SK-N-SH (cell line): ENCODE measurements at regions not wholly inside any gene's neighbourhood (a gene's known extent, or its start where the extent isn't known, plus 50 kb on each side); places are given as distances from the start of the nearest gene placed in this dataset.

Experiments
- CTCF ChIA-PET: fragments of 300-600, 350-600 bp; formaldehyde crosslinking; extraction: SDS; loops from one replicate; lab custom pipeline; 2021; lab: Yijun Ruan, JAX
- POLR2A ChIA-PET: fragments of 350-600 bp; sonication (Branson Sonifier 250); formaldehyde crosslinking; extraction: SDS; loops from one replicate; lab custom pipeline; 2020; ENCODE audit warnings: antibody characterized with exemption, inconsistent platforms; lab: Yijun Ruan, JAX
- DNase-seq: peaks from one replicate; pipeline ENCODE4 v3.0.0; 2012
- H2AFZ ChIP-seq: fragments of 200-600 bp; sonication (generic); 2 replicates; pipeline ENCODE4 v1.8.1; 2016; ENCODE audit warnings: antibody characterized with exemption, mild to moderate bottlenecking, low read depth
- H3F3A ChIP-seq: fragments of 200-600 bp; sonication (generic); replicated peaks from 2 replicates; pipeline ENCODE3; 2016; ENCODE audit warnings: antibody characterized with exemption, mild to moderate bottlenecking; ENCODE audit not compliant: insufficient read depth
- H3K27ac ChIP-seq, 2 experiments: fragments of 200-500 bp in 1 of 2; fragments of 200-600 bp in 1 of 2; sonication (Bioruptor generic) in 1 of 2; sonication (generic), shearing (Covaris generic) in 1 of 2; 2 replicates each; pipeline versions ENCODE4 v1.5.1 to v1.6.1; 2014 to 2016; ENCODE audit warnings: low read depth in 2 of 2, inconsistent platforms in 1 of 2, low read length in 1 of 2, mild to moderate bottlenecking in 1 of 2, mixed read lengths in 1 of 2
- H3K27me3 ChIP-seq: fragments of 200-600 bp; sonication (generic), shearing (Covaris generic); 2 replicates; pipeline ENCODE4 v1.6.1; 2016; ENCODE audit warnings: mixed run types; ENCODE audit not compliant: insufficient read depth
- H3K36me3 ChIP-seq, 2 experiments: fragments of 200-500 bp in 1 of 2; fragments of 200-600 bp in 1 of 2; sonication (Bioruptor generic) in 1 of 2; sonication (generic) in 1 of 2; replicated peaks in 1 of 2; 2 replicates each; pipeline versions ENCODE3 to v1.5.1; 2014 to 2016; ENCODE audit warnings: low read length in 1 of 2, mild to moderate bottlenecking in 1 of 2; ENCODE audit not compliant: insufficient read depth in 2 of 2, control insufficient read depth in 1 of 2
- H3K4me1 ChIP-seq, 2 experiments: fragments of 200-500 bp in 1 of 2; fragments of 200-600 bp in 1 of 2; sonication (Bioruptor generic) in 1 of 2; sonication (generic), shearing (Covaris generic) in 1 of 2; 2 replicates each; pipeline versions ENCODE4 v1.5.1 to v1.6.1; 2014 to 2016; ENCODE audit warnings: low read depth in 1 of 2, low read length in 1 of 2, mixed run types in 1 of 2; ENCODE audit not compliant: insufficient read depth in 2 of 2, control insufficient read depth in 1 of 2
- H3K4me2 ChIP-seq: fragments of 200-600 bp; sonication (generic), shearing (Covaris generic); 2 replicates; pipeline ENCODE4 v1.6.1; 2017; ENCODE audit warnings: mixed run types
- H3K4me3 ChIP-seq, 2 experiments: fragments of 200-500 bp in 1 of 2; fragments of 200-600 bp in 1 of 2; sonication (Bioruptor generic) in 1 of 2; sonication (generic), shearing (Covaris generic) in 1 of 2; 2 replicates each; pipeline versions ENCODE4 v1.5.1 to v1.8.1; 2014 to 2016; ENCODE audit warnings: low read depth in 2 of 2, inconsistent platforms in 1 of 2, low read length in 1 of 2, mild to moderate bottlenecking in 1 of 2, mixed read lengths in 1 of 2, moderate library complexity in 1 of 2
- H3K79me2 ChIP-seq: fragments of 200-600 bp; sonication (generic); 2 replicates; pipeline ENCODE4 v1.8.1; 2017; ENCODE audit warnings: mild to moderate bottlenecking; ENCODE audit not compliant: insufficient read depth
- H3K9ac ChIP-seq: fragments of 200-600 bp; sonication (generic); 2 replicates; pipeline ENCODE4 v1.6.1; 2017; ENCODE audit warnings: mixed run types
- H3K9me2 ChIP-seq: fragments of 200-600 bp; sonication (generic); 2 replicates; pipeline ENCODE4 v1.6.1; 2017; ENCODE audit warnings: mixed run types
- H3K9me3 ChIP-seq: fragments of 200-600 bp; sonication (generic); 2 replicates; pipeline ENCODE4 v1.6.1; 2017; ENCODE audit warnings: mixed run types, mild to moderate bottlenecking, moderate library complexity
- H4K20me1 ChIP-seq: fragments of 200-600 bp; sonication (generic); 2 replicates; pipeline ENCODE4 v1.6.1; 2017; ENCODE audit warnings: mild to moderate bottlenecking, mixed run types; ENCODE audit not compliant: insufficient read depth
- EZH2phosphoT487 ChIP-seq: fragments of 200-600 bp; sonication (generic); IDR thresholded peaks from 2 replicates; pipeline ENCODE4 v1.6.1; 2017; ENCODE audit warnings: low read depth, mixed run types, mild to moderate bottlenecking, antibody characterized with exemption, moderate library complexity, borderline replicate concordance
- FOSL2 ChIP-seq: IDR thresholded peaks from 2 replicates; pipeline ENCODE4 v1.4.0; 2012; ENCODE audit warnings: low read depth, mild to moderate bottlenecking, moderate library complexity, borderline replicate concordance
- FOXJ3 ChIP-seq: sonication (generic); formaldehyde crosslinking; IDR thresholded peaks from 2 replicates; pipeline ENCODE4 v1.5.1; 2020; ENCODE audit warnings: mild to moderate bottlenecking, missing genetic modification reagents
- FOXM1 ChIP-seq: IDR thresholded peaks from 2 replicates; pipeline ENCODE4 v1.4.0; 2012; ENCODE audit warnings: low read depth, mild to moderate bottlenecking
- JUND ChIP-seq: IDR thresholded peaks from 2 replicates; pipeline ENCODE4 v1.4.0; 2012
- NFIC ChIP-seq: IDR thresholded peaks from 2 replicates; pipeline ENCODE4 v1.4.0; 2012; ENCODE audit warnings: borderline replicate concordance
- NRF1 ChIP-seq: IDR thresholded peaks from 2 replicates; pipeline ENCODE4 v1.6.1; 2012; ENCODE audit warnings: low read depth, mild to moderate bottlenecking, low read length
- PBX3 ChIP-seq: IDR thresholded peaks from 2 replicates; pipeline ENCODE4; 2012
- RAD21 ChIP-seq: IDR thresholded peaks from 2 replicates; pipeline ENCODE4 v1.6.1; 2012; ENCODE audit warnings: mild to moderate bottlenecking, low read length
- RCOR1 ChIP-seq: fragments of 150-350 bp; IDR thresholded peaks from 2 replicates; pipeline ENCODE4 v1.6.1; 2017; ENCODE audit warnings: antibody characterized with exemption, low read length
- RFX5 ChIP-seq: IDR thresholded peaks from 2 replicates; pipeline ENCODE4 v1.6.1; 2012; ENCODE audit warnings: mild to moderate bottlenecking, improper control_type of control experiment, low read length
- RXRA ChIP-seq: IDR thresholded peaks from 2 replicates; pipeline ENCODE4 v1.4.0; 2012; ENCODE audit warnings: low read depth, mild to moderate bottlenecking, borderline replicate concordance
- SMC3 ChIP-seq: IDR thresholded peaks from 2 replicates; pipeline ENCODE4 v1.6.1; 2012; ENCODE audit warnings: low read depth, low read length, improper control_type of control experiment
- YY1 ChIP-seq: IDR thresholded peaks from 2 replicates; pipeline ENCODE4 v1.4.0; 2012; ENCODE audit warnings: low read depth, mild to moderate bottlenecking
- ZBTB33 ChIP-seq: IDR thresholded peaks from 2 replicates; pipeline ENCODE4 v1.4.0; 2012; ENCODE audit warnings: low read depth, borderline replicate concordance
- WGBS: methylation state at CpG from one replicate; pipeline ENCODE4 v1.1.6; 2017; ENCODE audit warnings: low lambda C conversion rate; 5-methylcytosine and 5-hydroxymethylcytosine counted together
- TF ChIP-seq, protein P1 (sequence below): IDR thresholded peaks from 2 replicates; pipeline ENCODE4 v1.6.1; 2012; ENCODE audit warnings: mild to moderate bottlenecking, low read depth, low read length, moderate library complexity

DNA sequence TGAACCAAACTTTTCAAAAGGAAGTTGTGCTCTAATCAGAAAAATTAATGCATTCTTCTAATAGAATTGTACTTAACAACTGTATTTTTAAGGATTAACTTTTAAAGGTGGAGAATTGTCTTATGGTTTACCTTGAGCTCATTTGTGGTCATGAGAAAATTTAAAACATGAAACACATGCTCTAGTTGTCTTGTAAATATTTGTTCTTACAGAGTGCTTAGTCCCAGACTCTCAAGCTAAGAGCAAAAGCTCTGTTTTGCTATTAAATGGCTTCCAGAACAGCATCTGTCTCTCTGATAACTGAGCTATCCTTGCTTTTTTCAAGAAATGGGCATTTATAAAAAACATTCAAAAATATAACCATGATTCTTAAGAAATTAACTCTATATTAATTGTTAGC lies 512.2 kb upstream of the SYNCRIP start:
- POLR2A ChIA-PET = no interaction called here
- Histone ChIP-seq H3K36me3 (no peaks in the 10 kb centered on the region), H3K27me3 (no peaks in the 10 kb centered on the region), H3K27ac (no peak overlapping the region; a peak in 1 of 4 replicates), H4K20me1 (no peaks in the 10 kb centered on the region), H3K4me3 (no peak overlapping the region), H3F3A (no peaks in the 10 kb centered on the region), H3K79me2 (no peaks in the 10 kb centered on the region), H3K9me2 (no peaks in the 10 kb centered on the region), H2AFZ (no peak overlapping the region), H3K4me2 (no peak overlapping the region), H3K4me1 (no peaks in the 10 kb centered on the region), H3K9me3 (no peaks in the 10 kb centered on the region), H3K9ac (no peak overlapping the region)
- DNase-seq = no peak
- CTCF ChIA-PET = no interaction called here
- TF ChIP-seq RFX5 (no peak), NRF1 (no peak), EZH2phosphoT487 (no peak), RXRA (no peak), RAD21 (no peak), ZBTB33 (no peak), FOSL2 (no peak), FOXM1 (no peak), RCOR1 (no peak), FOXJ3 (no peak), NFIC (no peak), SMC3 (no peak)

DNA sequence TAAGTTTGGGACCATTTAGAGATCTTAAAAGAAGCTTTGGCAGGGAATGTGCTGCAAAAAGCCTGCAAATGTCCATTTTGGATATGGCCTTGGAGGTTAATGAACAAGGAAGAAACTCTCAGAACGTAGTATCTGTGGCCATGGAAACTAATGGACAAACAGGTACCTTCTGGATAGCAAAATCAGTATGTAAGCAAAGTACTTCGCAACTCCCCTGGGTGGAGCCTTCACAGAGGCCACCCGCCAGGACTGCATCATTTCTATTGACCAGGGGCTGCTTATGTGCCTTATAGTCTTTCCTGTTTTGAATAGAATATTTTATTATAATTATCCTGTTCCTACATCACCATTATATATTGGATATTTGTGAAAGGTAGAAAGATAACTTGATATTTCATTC lies 510.8 kb upstream of the SYNCRIP start:
- no peaks in the 10 kb centered on the region for H3K36me3 ChIP-seq
- ChIA-PET CTCF (no interaction called here), POLR2A (no interaction called here)
- no peak overlapping the region for H3K9ac ChIP-seq
- H3F3A ChIP-seq = no peaks in the 10 kb centered on the region
- TF ChIP-seq, protein P1, sequence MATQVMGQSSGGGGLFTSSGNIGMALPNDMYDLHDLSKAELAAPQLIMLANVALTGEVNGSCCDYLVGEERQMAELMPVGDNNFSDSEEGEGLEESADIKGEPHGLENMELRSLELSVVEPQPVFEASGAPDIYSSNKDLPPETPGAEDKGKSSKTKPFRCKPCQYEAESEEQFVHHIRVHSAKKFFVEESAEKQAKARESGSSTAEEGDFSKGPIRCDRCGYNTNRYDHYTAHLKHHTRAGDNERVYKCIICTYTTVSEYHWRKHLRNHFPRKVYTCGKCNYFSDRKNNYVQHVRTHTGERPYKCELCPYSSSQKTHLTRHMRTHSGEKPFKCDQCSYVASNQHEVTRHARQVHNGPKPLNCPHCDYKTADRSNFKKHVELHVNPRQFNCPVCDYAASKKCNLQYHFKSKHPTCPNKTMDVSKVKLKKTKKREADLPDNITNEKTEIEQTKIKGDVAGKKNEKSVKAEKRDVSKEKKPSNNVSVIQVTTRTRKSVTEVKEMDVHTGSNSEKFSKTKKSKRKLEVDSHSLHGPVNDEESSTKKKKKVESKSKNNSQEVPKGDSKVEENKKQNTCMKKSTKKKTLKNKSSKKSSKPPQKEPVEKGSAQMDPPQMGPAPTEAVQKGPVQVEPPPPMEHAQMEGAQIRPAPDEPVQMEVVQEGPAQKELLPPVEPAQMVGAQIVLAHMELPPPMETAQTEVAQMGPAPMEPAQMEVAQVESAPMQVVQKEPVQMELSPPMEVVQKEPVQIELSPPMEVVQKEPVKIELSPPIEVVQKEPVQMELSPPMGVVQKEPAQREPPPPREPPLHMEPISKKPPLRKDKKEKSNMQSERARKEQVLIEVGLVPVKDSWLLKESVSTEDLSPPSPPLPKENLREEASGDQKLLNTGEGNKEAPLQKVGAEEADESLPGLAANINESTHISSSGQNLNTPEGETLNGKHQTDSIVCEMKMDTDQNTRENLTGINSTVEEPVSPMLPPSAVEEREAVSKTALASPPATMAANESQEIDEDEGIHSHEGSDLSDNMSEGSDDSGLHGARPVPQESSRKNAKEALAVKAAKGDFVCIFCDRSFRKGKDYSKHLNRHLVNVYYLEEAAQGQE = no peak
- no peak for TF ChIP-seq PBX3
- no peak for TF ChIP-seq JUND
- TF ChIP-seq RXRA = no peak
- TF ChIP-seq YY1 = no peak
- H3K79me2 ChIP-seq = no peaks in the 10 kb centered on the region
- 30% methylated on average over 3 of the region's 3 CpGs for WGBS
- H2AFZ ChIP-seq = no peak overlapping the region
- no peak overlapping the region for H3K27ac ChIP-seq
- H3K4me2 ChIP-seq = no peak overlapping the region
- no peaks in the 10 kb centered on the region for H3K9me3 ChIP-seq
- H3K4me3 ChIP-seq = no peak overlapping the region
- no peaks in the 10 kb centered on the region for H4K20me1 ChIP-seq
- no peak for DNase-seq
- no peaks in the 10 kb centered on the region for H3K9me2 ChIP-seq
- H3K4me1 ChIP-seq = no peaks in the 10 kb centered on the region
- H3K27me3 ChIP-seq = no peaks in the 10 kb centered on the region
